Lung microvascular endothelial cell (primary cell): ENCODE measurements at regions not wholly inside any gene's neighbourhood (a gene's known extent, or its start where the extent isn't known, plus 50 kb on each side); places are given as distances from the start of the nearest gene placed in this dataset.
"Not testable (repeated sequence)": the region's sequence is repeated elsewhere in the genome, so short reads cannot be mapped to it uniquely, and the experiment has no call there.

ENCODE experiments used
- DNase-seq, 2 donors: peaks; one replicate each; pipeline versions ENCODE4 v3.0.0 to v3.0.0-alpha.2; 2010; ENCODE audit warnings: low read depth in 2 of 2

GRCh38 chr7:127317447-127317961, 64.8 kb upstream of the GRM8 start:
- peak in 1 of 2 donors; percentile 13 for DNase-seq

- not testable (repeated sequence) for DNase-seq
Observed at GRCh38 chr7:127316819-127317218, 64.1 kb upstream of the GRM8 start.

GRCh38 chr7:127304087-127304486, 51.3 kb upstream of the GRM8 start:
- no peak for DNase-seq

- no peak for DNase-seq
Observed at GRCh38 chr7:127303102-127303501, 50.4 kb upstream of the GRM8 start.
